Prostate gland (tissue), 2 donors: ENCODE measurements at regions not wholly inside any gene's neighbourhood (a gene's known extent, or its start where the extent isn't known, plus 50 kb on each side); places are given as distances from the start of the nearest gene placed in this dataset.

Source experiments
- DNase-seq: peaks from one replicate; pipeline ENCODE4 v3.0.0-alpha.2; 2019; ENCODE audit warnings: low spot score
- H3K27ac ChIP-seq, 2 donors: fragments of 200-600 bp; sonication (generic); 2 replicates each; pipeline ENCODE4 v1.5.1; 2017 to 2019
- H3K27me3 ChIP-seq: fragments of 200-600 bp; sonication (generic); replicated peaks from 2 replicates; pipeline ENCODE4 v1.5.1; 2019; ENCODE audit not compliant: insufficient read depth
- H3K36me3 ChIP-seq, 2 donors: fragments of 200-600 bp; sonication (generic); 1 replicate in 1 of 2; 2 replicates in 1 of 2; pipeline versions ENCODE4 v1.5.1 to v1.8.1; 2017 to 2019
- H3K4me1 ChIP-seq: fragments of 200-600 bp; sonication (generic); replicated peaks from 2 replicates; pipeline ENCODE4 v1.5.1; 2019
- H3K4me3 ChIP-seq, 2 donors: fragments of 200-600 bp; sonication (generic); 2 replicates each; pipeline ENCODE4 v1.5.1; 2017 to 2019
- H3K9me3 ChIP-seq: fragments of 200-600 bp; sonication (generic); 2 replicates; pipeline ENCODE4 v1.5.1; 2017
- CTCF ChIP-seq, 4 experiments: fragments of 200-600 bp in 2 of 4; fragments of 450-650 bp in 2 of 4; sonication (generic) in 2 of 4; IDR thresholded peaks; 1 replicate in 3 of 4; 2 replicates in 1 of 4; pipeline ENCODE4 v1.5.1; 2016 to 2019; ENCODE audit warnings: antibody characterized with exemption in 4 of 4, mild to moderate bottlenecking in 2 of 4, moderate library complexity in 2 of 4
- POLR2A ChIP-seq: fragments of 450-650 bp; IDR thresholded peaks from one replicate; pipeline ENCODE4 v1.6.1; 2016; ENCODE audit warnings: antibody characterized with exemption, mild to moderate bottlenecking
- POLR2AphosphoS5 ChIP-seq: sonication (generic); formaldehyde crosslinking; IDR thresholded peaks from one replicate; pipeline ENCODE4 v1.6.1; 2017; ENCODE audit warnings: antibody characterized with exemption
- WGBS: methylation state at CpG from one replicate; pipeline ENCODE4 v1.1.5; 2018; 5-methylcytosine and 5-hydroxymethylcytosine counted together
- intact Hi-C: fragments of 100-400 bp; cut with DNase I; formaldehyde crosslinking; loops from one replicate; pipeline ENCODE4 v1.14.2; 2022

GRCh38 chr2:160977854-160978253, 182.4 kb upstream of the TANK start:
- Histone ChIP-seq H3K9me3 (no peaks in the 10 kb centered on the region), H3K4me1 (no peaks in the 10 kb centered on the region), H3K4me3 (no peak overlapping the region), H3K36me3 (no peaks in the 10 kb centered on the region), H3K27me3 (no peaks in the 10 kb centered on the region), H3K27ac (no peak overlapping the region)
- DNase-seq: no peak
- TF ChIP-seq POLR2AphosphoS5: no peak
- TF ChIP-seq CTCF (IDR thresholded peaks at IDR 0.05): no peak
- no peak for TF ChIP-seq POLR2A
- intact Hi-C loops: loop anchor here (10.0 kb wide), 2 partner anchors 553 to 733 kb away; no protein-coding TSS in a partner anchor
- 98% methylated on average over 2 of the region's 2 CpGs for WGBS

GRCh38 chr2:160984426-160985077, 175.7 kb upstream of the TANK start:
- no peak for DNase-seq
- no peak overlapping the region for H3K27ac ChIP-seq
- H3K36me3 ChIP-seq: no peaks in the 10 kb centered on the region
- H3K4me1 ChIP-seq: no peaks in the 10 kb centered on the region
- H3K27me3 ChIP-seq: no peaks in the 10 kb centered on the region
- H3K4me3 ChIP-seq: no peak overlapping the region
- WGBS: 58% methylated on average over 3 of the region's 3 CpGs
- no peaks in the 10 kb centered on the region for H3K9me3 ChIP-seq
- intact Hi-C loops: no loop called here
- TF ChIP-seq POLR2AphosphoS5: no peak
- no peak for TF ChIP-seq POLR2A
- TF ChIP-seq CTCF (IDR thresholded peaks at IDR 0.05): no peak

- Histone ChIP-seq H3K4me1 (no peaks in the 10 kb centered on the region), H3K9me3 (no peaks in the 10 kb centered on the region), H3K4me3 (no peak overlapping the region), H3K27ac (no peak overlapping the region), H3K36me3 (no peaks in the 10 kb centered on the region), H3K27me3 (no peaks in the 10 kb centered on the region)
- TF ChIP-seq CTCF (IDR thresholded peaks at IDR 0.05): no peak
- TF ChIP-seq POLR2A: no peak
- TF ChIP-seq POLR2AphosphoS5: no peak
- intact Hi-C loops: loop anchor here (5.0 kb wide), 2 partner anchors 672 to 737 kb away; no protein-coding TSS in a partner anchor
- no peak for DNase-seq
- WGBS: 76% methylated on average over 1 of the region's 1 CpG
Measured at GRCh38 chr2:160989778-160990177, 170.4 kb upstream of the TANK start.

GRCh38 chr2:160993654-160994061, 166.6 kb upstream of the TANK start:
- no peak for DNase-seq
- H3K9me3 ChIP-seq: no peaks in the 10 kb centered on the region
- WGBS: 50% methylated on average over 7 of the region's 7 CpGs
- no peaks in the 10 kb centered on the region for H3K4me1 ChIP-seq
- no peaks in the 10 kb centered on the region for H3K27me3 ChIP-seq
- TF ChIP-seq POLR2AphosphoS5 (no peak), CTCF (IDR thresholded peaks at IDR 0.05) (no peak), POLR2A (no peak)
- no peak overlapping the region for H3K27ac ChIP-seq
- no peak overlapping the region for H3K4me3 ChIP-seq
- intact Hi-C loops: loop anchor here (2.0 to 5.0 kb wide), 3 partner anchors 676 to 883 kb away; no protein-coding TSS in a partner anchor
- no peaks in the 10 kb centered on the region for H3K36me3 ChIP-seq
